GM21723 (cell line): ENCODE measurements at regions not wholly inside any gene's neighbourhood (a gene's known extent, or its start where the extent isn't known, plus 50 kb on each side); places are given as distances from the start of the nearest gene placed in this dataset.

Source experiments
- ATAC-seq: cut with Tn5 transposase; IDR thresholded peaks from one replicate; pipeline ENCODE4 v1.9.1; 2021; ENCODE audit warnings: mild to moderate bottlenecking, moderate library complexity; ENCODE audit not compliant: unreplicated experiment

- no peak for ATAC-seq
Observed at GRCh38 chr10:113455947-113456346, 96.9 kb upstream of the HABP2 start.

DNA sequence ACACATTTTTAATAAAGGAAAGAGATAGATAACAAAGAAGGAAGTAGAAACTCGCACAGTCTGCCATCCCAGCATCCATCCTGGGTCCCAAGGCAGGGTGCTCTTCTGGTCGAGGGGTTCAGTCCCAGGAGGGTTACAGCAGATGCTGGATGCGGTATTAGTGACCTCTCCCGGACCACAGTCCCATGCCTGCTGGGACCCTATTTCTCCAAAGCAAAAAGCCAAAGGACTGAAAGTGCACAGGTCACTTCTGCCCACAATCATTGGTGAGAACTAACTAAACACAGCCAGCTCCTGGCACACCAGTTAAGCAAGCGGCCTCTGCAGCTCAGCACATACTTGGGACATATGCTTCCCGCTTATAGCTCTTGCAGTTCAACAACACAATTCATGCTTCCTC lies 96.1 kb upstream of the HABP2 start:
- ATAC-seq, result no peak

GRCh38 chr10:113457408-113457807 lies 95.4 kb upstream of the HABP2 start:
- ATAC-seq, result no peak

DNA sequence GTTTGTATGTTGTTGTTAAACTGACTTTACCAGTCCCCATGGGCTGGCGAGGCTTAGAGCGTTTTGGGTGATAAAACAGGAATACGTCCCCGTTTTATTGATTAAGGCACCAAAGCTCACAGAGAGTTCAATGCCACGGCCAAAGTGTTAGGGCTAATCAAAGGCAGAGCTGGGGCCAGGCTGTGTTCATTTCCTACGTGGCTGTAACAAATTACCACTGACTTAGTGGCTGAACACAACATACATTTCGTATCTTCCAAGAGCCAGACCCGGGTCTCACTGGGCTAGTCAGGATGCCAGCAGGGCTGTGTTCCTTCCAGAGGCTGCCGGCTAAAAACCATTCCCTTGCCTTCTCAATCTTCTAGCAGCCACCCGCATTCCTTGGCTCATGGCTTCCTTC lies 94.4 kb upstream of the HABP2 start:
- no peak for ATAC-seq

GRCh38 chr10:113458944-113459343 lies 93.9 kb upstream of the HABP2 start:
- ATAC-seq, result no peak

DNA sequence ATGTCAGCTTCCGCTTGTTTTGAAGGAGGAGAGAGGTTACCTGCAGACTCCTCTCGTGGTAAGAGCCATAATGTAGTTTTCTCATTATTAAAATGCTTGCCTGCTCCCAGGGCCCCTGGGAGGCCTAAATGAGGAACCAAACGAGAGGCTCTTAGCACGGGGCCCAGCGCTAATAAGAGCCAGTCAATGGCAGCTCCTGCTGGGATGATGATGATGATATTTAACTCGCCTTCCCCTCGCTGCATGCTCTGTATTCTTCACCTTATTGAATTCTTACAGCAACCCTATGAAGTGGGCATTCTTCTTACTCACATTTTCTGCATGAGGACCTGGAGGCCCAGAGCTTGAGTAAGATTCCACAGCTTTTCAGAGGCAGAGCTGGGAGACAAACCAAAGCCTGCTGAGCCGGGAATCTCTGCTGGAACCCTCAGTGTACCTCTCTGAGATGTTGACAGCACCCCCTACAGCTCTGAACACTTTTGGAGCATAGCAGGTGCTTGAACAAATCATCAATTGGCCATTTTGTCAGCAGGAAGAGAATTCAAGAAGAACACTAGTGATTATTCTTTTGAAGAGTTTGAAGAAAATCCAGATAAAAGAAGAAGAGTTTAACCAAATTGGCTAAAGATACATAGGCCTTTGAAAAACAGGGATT lies 93.1 kb upstream of the HABP2 start:
- ATAC-seq, result no peak

DNA sequence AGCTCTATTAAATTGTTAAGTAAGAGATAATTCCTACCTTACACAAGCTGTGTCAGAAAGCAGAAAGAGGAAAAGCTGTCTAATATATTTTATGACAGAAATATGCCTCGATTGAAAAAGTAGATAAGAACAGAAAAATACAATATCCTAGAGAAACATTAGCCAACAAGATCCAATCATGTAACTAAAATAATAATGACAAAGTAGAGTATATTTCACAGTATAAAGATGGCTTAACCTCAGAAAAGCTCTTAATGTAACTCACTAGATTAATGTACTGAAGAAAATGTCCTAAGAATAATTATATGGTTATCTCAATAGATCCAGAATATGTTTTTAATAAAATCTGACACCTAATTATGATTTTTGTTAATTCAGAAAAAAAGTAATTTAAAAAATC lies 89.8 kb upstream of the HABP2 start:
- no peak for ATAC-seq

DNA sequence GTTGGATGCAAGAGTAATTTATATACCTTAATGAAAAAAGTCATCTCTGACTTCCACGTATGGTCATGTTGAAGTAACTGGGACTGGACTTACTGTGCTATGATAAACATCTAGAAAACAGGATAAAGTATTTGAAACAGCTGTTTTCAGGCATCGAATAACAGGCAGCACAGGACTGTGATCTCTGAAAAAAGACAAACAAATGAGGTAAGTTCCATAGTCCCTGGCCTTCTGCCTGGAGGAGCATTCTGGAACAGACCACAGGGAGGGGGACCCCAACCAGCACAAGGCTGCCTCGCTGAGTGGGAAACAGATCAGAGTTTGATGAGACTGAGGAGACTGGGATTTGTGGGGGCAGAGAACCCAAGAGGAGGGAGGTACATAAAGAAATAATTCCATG lies 89.1 kb upstream of the HABP2 start:
- ATAC-seq, result no peak

- no peak for ATAC-seq
Observed at GRCh38 chr10:113469796-113470195, 83.1 kb upstream of the HABP2 start.

GRCh38 chr10:113470372-113471240 lies 82.2 kb upstream of the HABP2 start:
- ATAC-seq, result no peak

DNA sequence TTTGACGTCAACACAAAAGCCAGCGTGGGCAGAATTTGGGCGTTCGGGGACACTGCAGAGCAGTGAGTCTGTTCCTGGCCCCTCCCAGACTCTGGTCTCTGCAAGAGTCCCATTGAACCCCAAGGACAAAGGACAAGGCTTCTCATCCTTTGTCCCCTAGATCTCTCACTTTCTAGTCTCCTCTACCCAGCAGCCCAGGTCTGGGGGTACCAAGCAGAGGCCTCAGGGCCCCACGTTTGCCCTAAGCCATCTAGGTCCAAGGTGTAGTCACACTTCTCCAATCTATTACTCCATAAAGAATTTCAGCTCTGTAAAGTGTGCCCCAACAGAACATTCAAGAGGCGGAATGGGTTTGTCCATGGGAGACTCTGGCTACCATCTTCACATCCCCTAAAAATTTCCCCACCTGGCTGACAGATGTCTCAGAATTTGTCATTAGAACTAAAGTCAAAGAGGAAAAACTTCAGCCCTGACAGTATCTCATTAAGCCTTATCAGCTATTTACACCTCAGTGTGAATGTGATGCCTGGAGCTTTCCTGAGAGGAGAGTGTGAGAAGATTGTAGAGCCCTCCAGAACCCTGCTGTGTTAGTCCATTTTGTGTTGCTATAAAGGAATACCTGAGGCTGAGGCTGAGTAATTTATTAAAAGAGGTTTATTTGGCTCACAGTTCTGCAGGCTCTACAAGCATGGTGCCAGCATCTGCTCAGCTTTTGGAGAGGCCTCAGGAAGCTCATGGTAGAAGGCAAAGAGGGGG lies 81.4 kb upstream of the HABP2 start:
- ATAC-seq, result no peak

DNA sequence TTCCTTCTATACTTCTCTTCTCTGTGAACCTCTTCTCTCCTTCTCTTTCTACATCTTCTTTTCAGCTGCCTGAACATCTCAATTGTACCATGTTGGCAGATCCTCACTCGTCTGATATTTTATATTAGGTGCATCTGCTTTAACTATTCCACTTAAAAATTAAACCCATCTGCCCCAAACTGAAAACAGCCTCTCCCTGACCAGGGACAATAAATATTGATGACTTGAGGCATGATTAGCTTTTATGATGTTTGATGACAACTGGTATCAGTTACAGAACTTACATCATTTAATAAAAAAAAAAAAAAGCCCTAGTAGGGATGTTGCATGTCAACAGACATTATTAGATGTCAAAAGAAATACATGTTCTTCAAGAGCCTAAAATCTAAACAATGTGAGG lies 79.8 kb upstream of the HABP2 start:
- no peak for ATAC-seq

- no peak for ATAC-seq
Observed at GRCh38 chr10:113473851-113474250, 79.0 kb upstream of the HABP2 start.

GRCh38 chr10:113474752-113475151 lies 78.1 kb upstream of the HABP2 start:
- no peak for ATAC-seq

DNA sequence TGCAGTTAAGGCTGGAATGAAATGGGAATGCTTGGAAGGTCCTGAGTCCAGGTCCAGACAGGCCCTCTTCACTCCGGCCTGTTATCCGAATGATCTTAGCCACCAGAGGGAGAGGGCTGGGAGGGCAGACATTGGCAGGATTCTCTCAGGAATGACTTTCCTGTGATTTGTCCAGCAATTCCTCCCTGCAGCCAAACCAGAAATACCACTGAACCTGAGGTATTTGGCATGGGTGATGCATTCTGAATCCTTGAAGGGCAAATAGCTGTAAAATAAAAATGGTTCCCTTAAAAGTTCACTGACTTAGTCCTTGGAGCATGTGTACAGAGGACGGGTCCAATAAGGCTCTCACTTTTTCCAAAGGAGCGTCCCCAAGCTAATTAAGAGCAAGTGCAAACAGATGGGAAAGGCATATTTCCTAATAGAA lies 77.5 kb upstream of the HABP2 start:
- no peak for ATAC-seq

DNA sequence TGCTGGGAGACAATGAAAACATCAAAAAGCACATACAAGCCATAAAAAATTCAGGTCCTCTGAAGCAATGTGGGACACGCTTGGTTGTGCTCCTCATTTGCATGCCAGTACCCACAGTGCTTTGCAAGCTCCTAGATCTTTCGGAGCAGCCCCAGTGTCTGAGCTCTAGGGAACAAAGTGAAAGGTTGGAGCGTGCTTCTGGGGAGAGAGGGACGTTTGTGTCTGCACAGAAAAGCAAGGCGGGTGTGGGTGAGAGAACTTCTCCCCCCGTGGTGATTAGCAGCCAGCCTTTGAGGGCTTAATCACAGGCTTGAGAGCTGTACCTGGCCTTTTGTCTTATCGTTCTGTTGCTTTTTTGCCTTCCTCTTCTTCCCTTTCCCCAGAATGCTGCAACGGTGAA lies 76.7 kb upstream of the HABP2 start:
- ATAC-seq, result no peak

DNA sequence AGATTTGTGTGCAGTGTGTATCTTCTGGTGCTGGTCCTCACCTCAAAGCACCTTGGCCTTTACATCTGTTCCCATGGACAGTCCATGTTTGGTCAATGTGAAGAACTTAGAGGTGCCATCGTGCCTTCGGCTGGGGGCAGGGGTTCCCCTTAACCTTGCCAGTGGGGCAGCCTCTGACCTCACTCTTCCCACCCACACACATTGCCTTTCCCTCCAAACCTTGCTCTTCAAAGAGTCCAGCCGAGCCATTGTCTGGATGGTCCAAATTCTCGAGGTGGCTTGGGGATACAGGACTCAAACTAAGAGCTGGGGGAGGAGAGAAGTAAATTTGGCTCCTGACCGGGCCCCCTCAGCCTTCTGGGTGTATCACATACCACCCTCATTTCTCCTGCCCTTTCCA lies 76.2 kb upstream of the HABP2 start:
- ATAC-seq, result no peak

- ATAC-seq, result no peak
Observed at GRCh38 chr10:113477451-113477850, 75.4 kb upstream of the HABP2 start.

- no peak for ATAC-seq
Observed at GRCh38 chr10:113479346-113480080, 73.3 kb upstream of the HABP2 start.

- ATAC-seq, result no peak
Observed at GRCh38 chr10:113480081-113480360, 72.8 kb upstream of the HABP2 start.

DNA sequence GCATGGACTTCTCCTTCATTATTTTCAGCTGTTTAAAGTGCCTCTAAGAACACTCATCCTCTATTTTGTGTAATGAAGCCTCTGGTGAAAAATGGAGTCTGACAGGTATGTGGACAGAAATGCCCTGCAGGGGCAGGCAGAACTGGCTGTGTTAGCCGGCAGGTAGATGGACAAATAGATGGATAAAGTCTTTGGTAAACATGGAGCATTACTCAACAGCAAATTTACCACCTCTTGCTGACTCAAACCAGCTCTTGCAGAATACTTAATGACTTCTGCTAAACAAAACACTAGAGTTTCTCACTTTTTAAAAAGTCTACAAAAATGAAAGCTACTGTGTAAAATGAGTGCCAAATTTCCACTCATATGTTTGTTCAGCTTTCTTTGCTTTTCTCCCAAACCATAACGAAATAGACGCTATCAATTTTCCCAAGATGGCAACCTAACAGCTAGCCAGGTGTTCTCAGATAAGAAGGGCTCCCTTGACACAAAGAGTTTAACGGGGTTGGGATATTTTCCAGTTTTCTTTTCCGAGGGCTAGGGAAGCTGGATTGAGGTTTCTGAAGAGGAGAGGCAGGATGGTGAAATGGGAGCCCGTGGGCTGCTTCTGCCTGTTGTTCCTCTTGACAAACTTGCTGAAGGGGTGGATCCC lies 71.9 kb upstream of the HABP2 start:
- no peak for ATAC-seq
